ENCODE measurements at regions not wholly inside any gene's neighbourhood (a gene's known extent, or its start where the extent isn't known, plus 50 kb on each side); places are given as distances from the start of the nearest gene placed in this dataset.

GRCh38 chr15:39451871-39452270 lies 129.0 kb upstream of the THBS1 start:
- Histone ChIP-seq H2AFZ (ENCODE audit: low read depth, low read length) (no peak overlapping the region), H3K36me3 (ENCODE audit: insufficient read depth, low read length) (no peaks in the 10 kb centered on the region), H3K27ac (ENCODE audit: low read length) (no peak overlapping the region), H4K20me1 (ENCODE audit: insufficient read depth) (no peaks in the 10 kb centered on the region), H3K4me2 (ENCODE audit: low read length) (no peak overlapping the region), H3K9ac (ENCODE audit: low read length) (no peak overlapping the region), H3K4me3 (ENCODE audit: low read length) (no peak overlapping the region), H3F3A (ENCODE audit: insufficient read depth, low read length, poor library complexity, severe bottlenecking) (no peaks in the 10 kb centered on the region), H3K79me2 (replicated peaks; ENCODE audit: insufficient read depth, low read length) (no peaks in the 10 kb centered on the region), H3K9me2 (ENCODE audit: insufficient read depth, low read length) (no peaks in the 10 kb centered on the region), H3K9me3 (ENCODE audit: low read length) (no peaks in the 10 kb centered on the region), H3K27me3 (ENCODE audit: insufficient read depth, low read depth, low read length) (no peaks in the 10 kb centered on the region)
- TF ChIP-seq TAF1 (IDR thresholded peaks at IDR 0.05; ENCODE audit: low read depth) (no peak), MXI1 (conservative IDR thresholded peaks at IDR 0.05; ENCODE audit: poor library complexity, severe bottlenecking) (no peak), POLR2AphosphoS5 (IDR thresholded peaks at IDR 0.05) (no peak), SMC3 (conservative IDR thresholded peaks at IDR 0.05; ENCODE audit: poor library complexity) (no peak), EP300 (conservative IDR thresholded peaks at IDR 0.05; ENCODE audit: poor library complexity, severe bottlenecking) (no peak), RAD21 (conservative IDR thresholded peaks at IDR 0.05) (no peak), EZH2 (IDR thresholded peaks at IDR 0.05; ENCODE audit: borderline replicate concordance, insufficient read depth, low read length, poor library complexity, severe bottlenecking) (no peak)
- TF ChIP-seq, protein P1, sequence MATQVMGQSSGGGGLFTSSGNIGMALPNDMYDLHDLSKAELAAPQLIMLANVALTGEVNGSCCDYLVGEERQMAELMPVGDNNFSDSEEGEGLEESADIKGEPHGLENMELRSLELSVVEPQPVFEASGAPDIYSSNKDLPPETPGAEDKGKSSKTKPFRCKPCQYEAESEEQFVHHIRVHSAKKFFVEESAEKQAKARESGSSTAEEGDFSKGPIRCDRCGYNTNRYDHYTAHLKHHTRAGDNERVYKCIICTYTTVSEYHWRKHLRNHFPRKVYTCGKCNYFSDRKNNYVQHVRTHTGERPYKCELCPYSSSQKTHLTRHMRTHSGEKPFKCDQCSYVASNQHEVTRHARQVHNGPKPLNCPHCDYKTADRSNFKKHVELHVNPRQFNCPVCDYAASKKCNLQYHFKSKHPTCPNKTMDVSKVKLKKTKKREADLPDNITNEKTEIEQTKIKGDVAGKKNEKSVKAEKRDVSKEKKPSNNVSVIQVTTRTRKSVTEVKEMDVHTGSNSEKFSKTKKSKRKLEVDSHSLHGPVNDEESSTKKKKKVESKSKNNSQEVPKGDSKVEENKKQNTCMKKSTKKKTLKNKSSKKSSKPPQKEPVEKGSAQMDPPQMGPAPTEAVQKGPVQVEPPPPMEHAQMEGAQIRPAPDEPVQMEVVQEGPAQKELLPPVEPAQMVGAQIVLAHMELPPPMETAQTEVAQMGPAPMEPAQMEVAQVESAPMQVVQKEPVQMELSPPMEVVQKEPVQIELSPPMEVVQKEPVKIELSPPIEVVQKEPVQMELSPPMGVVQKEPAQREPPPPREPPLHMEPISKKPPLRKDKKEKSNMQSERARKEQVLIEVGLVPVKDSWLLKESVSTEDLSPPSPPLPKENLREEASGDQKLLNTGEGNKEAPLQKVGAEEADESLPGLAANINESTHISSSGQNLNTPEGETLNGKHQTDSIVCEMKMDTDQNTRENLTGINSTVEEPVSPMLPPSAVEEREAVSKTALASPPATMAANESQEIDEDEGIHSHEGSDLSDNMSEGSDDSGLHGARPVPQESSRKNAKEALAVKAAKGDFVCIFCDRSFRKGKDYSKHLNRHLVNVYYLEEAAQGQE (IDR thresholded peaks at IDR 0.05; ENCODE audit: borderline replicate concordance), result no peak
- TF ChIP-seq, protein P2, sequence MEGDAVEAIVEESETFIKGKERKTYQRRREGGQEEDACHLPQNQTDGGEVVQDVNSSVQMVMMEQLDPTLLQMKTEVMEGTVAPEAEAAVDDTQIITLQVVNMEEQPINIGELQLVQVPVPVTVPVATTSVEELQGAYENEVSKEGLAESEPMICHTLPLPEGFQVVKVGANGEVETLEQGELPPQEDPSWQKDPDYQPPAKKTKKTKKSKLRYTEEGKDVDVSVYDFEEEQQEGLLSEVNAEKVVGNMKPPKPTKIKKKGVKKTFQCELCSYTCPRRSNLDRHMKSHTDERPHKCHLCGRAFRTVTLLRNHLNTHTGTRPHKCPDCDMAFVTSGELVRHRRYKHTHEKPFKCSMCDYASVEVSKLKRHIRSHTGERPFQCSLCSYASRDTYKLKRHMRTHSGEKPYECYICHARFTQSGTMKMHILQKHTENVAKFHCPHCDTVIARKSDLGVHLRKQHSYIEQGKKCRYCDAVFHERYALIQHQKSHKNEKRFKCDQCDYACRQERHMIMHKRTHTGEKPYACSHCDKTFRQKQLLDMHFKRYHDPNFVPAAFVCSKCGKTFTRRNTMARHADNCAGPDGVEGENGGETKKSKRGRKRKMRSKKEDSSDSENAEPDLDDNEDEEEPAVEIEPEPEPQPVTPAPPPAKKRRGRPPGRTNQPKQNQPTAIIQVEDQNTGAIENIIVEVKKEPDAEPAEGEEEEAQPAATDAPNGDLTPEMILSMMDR (IDR thresholded peaks at IDR 0.05; ENCODE audit: poor library complexity, severe bottlenecking), result no peak

DNA sequence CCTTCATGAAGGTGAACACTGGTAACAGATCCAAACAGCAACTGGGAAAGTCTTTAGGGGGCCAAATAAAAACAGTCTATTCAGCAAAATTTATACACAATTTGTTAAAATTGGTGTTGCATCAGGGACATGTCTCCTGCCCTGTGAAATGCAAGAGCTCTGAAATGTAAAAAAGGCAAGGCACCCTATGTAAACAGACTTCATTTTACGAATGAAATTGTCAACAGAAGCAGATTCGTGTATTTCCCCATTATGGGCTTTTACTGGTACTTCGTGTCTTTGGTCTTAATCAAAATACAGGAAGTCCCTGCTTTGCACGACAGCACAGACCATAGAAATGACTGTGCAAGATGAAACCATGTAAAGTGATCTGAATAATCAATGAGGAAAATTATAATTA lies 127.3 kb upstream of the THBS1 start:
- no peaks in the 10 kb centered on the region for H3K27me3 ChIP-seq (ENCODE audit: insufficient read depth, low read depth, low read length)
- TF ChIP-seq SMC3 (conservative IDR thresholded peaks at IDR 0.05; ENCODE audit: poor library complexity) (no peak), RAD21 (conservative IDR thresholded peaks at IDR 0.05) (no peak), EP300 (conservative IDR thresholded peaks at IDR 0.05; ENCODE audit: poor library complexity, severe bottlenecking) (no peak)
- H3F3A ChIP-seq (ENCODE audit: insufficient read depth, low read length, poor library complexity, severe bottlenecking), result no peaks in the 10 kb centered on the region
- no peak overlapping the region for H3K9ac ChIP-seq (ENCODE audit: low read length)
- H3K9me3 ChIP-seq (ENCODE audit: low read length), result no peaks in the 10 kb centered on the region
- H3K36me3 ChIP-seq (ENCODE audit: insufficient read depth, low read length), result no peaks in the 10 kb centered on the region
- no peak overlapping the region for H3K4me3 ChIP-seq (ENCODE audit: low read length)
- no peak overlapping the region for H2AFZ ChIP-seq (ENCODE audit: low read depth, low read length)
- H3K27ac ChIP-seq (ENCODE audit: low read length), result no peak overlapping the region
- H3K9me2 ChIP-seq (ENCODE audit: insufficient read depth, low read length), result no peaks in the 10 kb centered on the region
- no peak overlapping the region for H3K4me2 ChIP-seq (ENCODE audit: low read length)
- no peaks in the 10 kb centered on the region for H3K79me2 ChIP-seq (replicated peaks; ENCODE audit: insufficient read depth, low read length)
- no peaks in the 10 kb centered on the region for H4K20me1 ChIP-seq (ENCODE audit: insufficient read depth)
